OCI-LY7 (cell line): ENCODE measurements at regions not wholly inside any gene's neighbourhood (a gene's known extent, or its start where the extent isn't known, plus 50 kb on each side); places are given as distances from the start of the nearest gene placed in this dataset.

ENCODE experiments used
- BruUV-seq: library from RNA; stranded (reverse); fragments of 400-500 nt; replicated peaks from 2 replicates; lab custom pipeline; 2021; lab: Mats Ljungman, UMichigan
- CTCF ChIA-PET: fragments of 300-600 bp; sonication (Branson Sonifier 250); formaldehyde crosslinking; loops from one replicate; lab custom pipeline; 2022; ENCODE audit warnings: antibody characterized with exemption; ENCODE audit not compliant: unreplicated experiment; lab: Charles Lee
- POLR2A ChIA-PET: fragments of 300-600 bp; sonication (Branson Sonifier 250); formaldehyde crosslinking; loops from one replicate; lab custom pipeline; 2022; ENCODE audit warnings: antibody characterized with exemption; lab: Charles Lee
- DNase-seq: peaks from one replicate; pipeline ENCODE4 v3.0.0-alpha.2; 2015; ENCODE audit warnings: low spot score
- H2AFZ ChIP-seq: fragments of 200-600 bp; sonication (generic), shearing (Covaris generic); 2 replicates; pipeline ENCODE4 v1.6.1; 2014; ENCODE audit warnings: mild to moderate bottlenecking, antibody characterized with exemption, low read length, moderate library complexity
- H3K27ac ChIP-seq: fragments of 200-600 bp; sonication (generic); 2 replicates; pipeline ENCODE4 v1.5.1; 2014; ENCODE audit warnings: mixed run types, low read depth, mild to moderate bottlenecking, moderate library complexity, low read length, inconsistent platforms; ENCODE audit not compliant: poor library complexity, severe bottlenecking
- H3K36me3 ChIP-seq: fragments of 200-600 bp; sonication (generic); 2 replicates; pipeline ENCODE4 v1.6.1; 2014; ENCODE audit warnings: mild to moderate bottlenecking, antibody characterized with exemption, low read length, moderate library complexity, mixed read lengths; ENCODE audit not compliant: insufficient read depth
- H3K4me1 ChIP-seq: fragments of 200-600 bp; sonication (generic); 2 replicates; pipeline ENCODE4 v1.5.1; 2014; ENCODE audit warnings: mild to moderate bottlenecking, low read length; ENCODE audit not compliant: insufficient read depth, poor library complexity, severe bottlenecking
- H3K4me2 ChIP-seq: fragments of 200-600 bp; sonication (generic); 2 replicates; pipeline ENCODE4 v1.6.1; 2014; ENCODE audit warnings: mild to moderate bottlenecking, low read length
- H3K4me3 ChIP-seq: fragments of 200-600 bp; sonication (generic); 2 replicates; pipeline ENCODE4 v1.5.1; 2014; ENCODE audit warnings: mild to moderate bottlenecking, low read depth, low read length; ENCODE audit not compliant: poor library complexity, severe bottlenecking
- H3K79me2 ChIP-seq: fragments of 200-600 bp; sonication (generic); 2 replicates; pipeline ENCODE4 v1.6.1; 2016; ENCODE audit warnings: low read depth, mild to moderate bottlenecking, low read length, moderate library complexity, mixed read lengths; ENCODE audit not compliant: insufficient read depth
- H3K9me2 ChIP-seq: fragments of 200-600 bp; sonication (generic); 2 replicates; pipeline ENCODE4 v1.6.1; 2016; ENCODE audit warnings: mild to moderate bottlenecking, low read length, mixed read lengths; ENCODE audit not compliant: insufficient read depth
- H3K9me3 ChIP-seq: fragments of 200-600 bp; sonication (generic); 2 replicates; pipeline ENCODE4 v1.6.1; 2014; ENCODE audit warnings: mild to moderate bottlenecking, mixed run types, low read length, mixed read lengths
- H4K20me1 ChIP-seq: fragments of 200-600 bp; sonication (generic); 2 replicates; pipeline ENCODE4 v1.6.1; 2014; ENCODE audit warnings: mild to moderate bottlenecking, antibody characterized with exemption, low read length, moderate library complexity, mixed read lengths; ENCODE audit not compliant: insufficient read depth
- CTCF ChIP-seq: fragments of 200-600 bp; sonication (generic); conservative IDR thresholded peaks from 2 replicates; pipeline ENCODE4 v1.5.1; 2014; ENCODE audit warnings: mild to moderate bottlenecking, antibody characterized with exemption, low read length, moderate library complexity, mixed read lengths
- EZH2phosphoT487 ChIP-seq: fragments of 200-600 bp; sonication (generic); IDR thresholded peaks from 2 replicates; pipeline ENCODE4 v1.6.1; 2018; ENCODE audit warnings: low read depth, borderline replicate concordance, mild to moderate bottlenecking, mixed run types, antibody characterized with exemption, low read length, moderate library complexity, mixed read lengths
- intact Hi-C: fragments of 100-400 bp; cut with micrococcal nuclease; formaldehyde crosslinking; loops from one replicate; pipeline ENCODE4 v1.10.0; 2022; ENCODE audit not compliant: unreplicated experiment

GRCh38 chr16:85429776-85430522 is 183.2 kb upstream of the GSE1 start:
- no peak for TF ChIP-seq EZH2phosphoT487
- TF ChIP-seq CTCF = no peak
- intact Hi-C loops = loop anchor here (5.0 kb wide), 1 partner anchor 178 kb away; no protein-coding TSS in a partner anchor
- no peak overlapping the region for H3K4me2 ChIP-seq
- POLR2A ChIA-PET = no interaction called here
- no peaks in the 10 kb centered on the region for H3K79me2 ChIP-seq
- no peak overlapping the region for H3K4me3 ChIP-seq
- H3K9me3 ChIP-seq = no peaks in the 10 kb centered on the region
- H3K4me1 ChIP-seq = no peaks in the 10 kb centered on the region
- no TSS peak for BruUV-seq
- no peak overlapping the region for H2AFZ ChIP-seq
- H3K36me3 ChIP-seq = no peaks in the 10 kb centered on the region
- H4K20me1 ChIP-seq = no peaks in the 10 kb centered on the region
- CTCF ChIA-PET = no interaction called here
- no peak for DNase-seq
- no peak overlapping the region for H3K27ac ChIP-seq
- H3K9me2 ChIP-seq = no peaks in the 10 kb centered on the region

GRCh38 chr16:85430523-85431421 is 182.3 kb upstream of the GSE1 start:
- no peak for DNase-seq
- intact Hi-C loops = no loop called here
- POLR2A ChIA-PET = interaction anchor here (0.6 kb wide), 1 partner anchor 32 kb away, joined by 3 read pairs; no protein-coding TSS in a partner anchor
- no peaks in the 10 kb centered on the region for H3K36me3 ChIP-seq
- H2AFZ ChIP-seq = no peak overlapping the region
- no peaks in the 10 kb centered on the region for H3K4me1 ChIP-seq
- no peak overlapping the region for H3K4me2 ChIP-seq
- H3K9me2 ChIP-seq = no peaks in the 10 kb centered on the region
- CTCF ChIA-PET = no interaction called here
- no peaks in the 10 kb centered on the region for H3K79me2 ChIP-seq
- H3K27ac ChIP-seq = no peak overlapping the region
- no peak for TF ChIP-seq EZH2phosphoT487
- no peak for TF ChIP-seq CTCF
- no peak overlapping the region for H3K4me3 ChIP-seq
- no TSS peak for BruUV-seq
- no peaks in the 10 kb centered on the region for H4K20me1 ChIP-seq
- H3K9me3 ChIP-seq = no peaks in the 10 kb centered on the region
